ENCODE measurements at regions not wholly inside any gene's neighbourhood (a gene's known extent, or its start where the extent isn't known, plus 50 kb on each side); places are given as distances from the start of the nearest gene placed in this dataset.

DNA sequence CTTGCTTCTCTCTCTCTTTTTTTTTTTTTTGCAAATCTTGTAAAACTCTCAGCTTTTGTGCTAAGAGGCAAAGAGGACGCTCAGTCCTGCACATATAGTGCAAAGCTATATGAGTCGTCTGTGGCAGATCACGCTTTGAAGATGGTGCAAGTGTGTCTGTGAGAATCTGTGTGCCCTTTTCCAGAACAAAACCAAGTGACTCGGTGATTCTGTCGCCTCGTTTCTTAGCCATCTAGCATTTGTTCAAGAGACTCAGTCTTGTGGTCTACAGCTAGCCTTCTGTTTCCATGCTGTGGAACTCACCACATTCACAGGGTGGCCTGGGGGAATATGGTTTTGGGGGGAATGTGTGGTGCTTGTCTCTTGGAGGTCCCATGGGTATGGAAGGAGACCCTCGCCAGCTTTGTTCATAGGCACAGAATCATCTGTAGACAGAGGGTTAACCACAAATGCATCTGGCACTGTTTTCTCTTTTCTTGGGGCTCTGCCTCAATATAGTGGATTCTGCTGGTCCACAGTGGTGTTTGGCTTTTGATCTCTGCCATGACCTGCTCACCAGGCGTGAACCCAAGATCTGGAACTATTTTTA is 82.1 kb downstream of the C9orf152 start:
- TF ChIP-seq HDGF (IDR thresholded peaks at IDR 0.05; ENCODE audit: borderline replicate concordance) (no peak), FOXM1 (IDR thresholded peaks at IDR 0.05; ENCODE audit: borderline replicate concordance) (no peak), L3MBTL2 (conservative IDR thresholded peaks at IDR 0.05) (no peak), BHLHE40 (IDR thresholded peaks at IDR 0.05; ENCODE audit: borderline replicate concordance) (no peak), TARDBP (IDR thresholded peaks at IDR 0.05) (no peak), SUZ12 (IDR thresholded peaks at IDR 0.05) (no peak), SP1 (IDR thresholded peaks at IDR 0.05) (no peak), ZNF384 (IDR thresholded peaks at IDR 0.05) (no peak), FOXK2 (IDR thresholded peaks at IDR 0.05) (no peak), CTBP1 (IDR thresholded peaks at IDR 0.05; ENCODE audit: borderline replicate concordance) (no peak), NFRKB (IDR thresholded peaks at IDR 0.05) (no peak), ELF4 (IDR thresholded peaks at IDR 0.05) (no peak), LEF1 (IDR thresholded peaks at IDR 0.05; ENCODE audit: borderline replicate concordance) (no peak)
- TF ChIP-seq, protein P1, sequence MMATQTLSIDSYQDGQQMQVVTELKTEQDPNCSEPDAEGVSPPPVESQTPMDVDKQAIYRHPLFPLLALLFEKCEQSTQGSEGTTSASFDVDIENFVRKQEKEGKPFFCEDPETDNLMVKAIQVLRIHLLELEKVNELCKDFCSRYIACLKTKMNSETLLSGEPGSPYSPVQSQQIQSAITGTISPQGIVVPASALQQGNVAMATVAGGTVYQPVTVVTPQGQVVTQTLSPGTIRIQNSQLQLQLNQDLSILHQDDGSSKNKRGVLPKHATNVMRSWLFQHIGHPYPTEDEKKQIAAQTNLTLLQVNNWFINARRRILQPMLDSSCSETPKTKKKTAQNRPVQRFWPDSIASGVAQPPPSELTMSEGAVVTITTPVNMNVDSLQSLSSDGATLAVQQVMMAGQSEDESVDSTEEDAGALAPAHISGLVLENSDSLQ (IDR thresholded peaks at IDR 0.05) = no peak
